H1 (cell line): ENCODE measurements at regions not wholly inside any gene's neighbourhood (a gene's known extent, or its start where the extent isn't known, plus 50 kb on each side); places are given as distances from the start of the nearest gene placed in this dataset.

Experiments
- CBX8 ChIP-seq: fragments of 300-800, 300-1000 bp; sonication (generic); IDR thresholded peaks from 2 replicates; pipeline ENCODE4 v1.7.1; 2016; ENCODE audit warnings: low read depth, low read length, borderline replicate concordance
- GABPA ChIP-seq: IDR thresholded peaks from 2 replicates; pipeline ENCODE4 v1.6.1; 2011; ENCODE audit warnings: mild to moderate bottlenecking, low read length, moderate library complexity, borderline replicate concordance; ENCODE audit not compliant: insufficient read depth
- RAD21 ChIP-seq, 2 experiments: IDR thresholded peaks in 1 of 2; conservative IDR thresholded peaks in 1 of 2; 2 replicates each; pipeline ENCODE4 v1.6.1; 2011; ENCODE audit warnings: low read depth in 2 of 2, low read length in 2 of 2, improper control_type of control experiment in 1 of 2, inconsistent platforms in 1 of 2, mild to moderate bottlenecking in 1 of 2, moderate library complexity in 1 of 2
- RBBP5 ChIP-seq: IDR thresholded peaks from 2 replicates; pipeline ENCODE4 v1.7.1; 2012; ENCODE audit warnings: low read depth, mild to moderate bottlenecking, inconsistent platforms, low read length, moderate library complexity, borderline replicate concordance
- SIN3A ChIP-seq, 2 experiments: IDR thresholded peaks in 1 of 2; conservative IDR thresholded peaks in 1 of 2; 2 replicates each; pipeline ENCODE4 v1.6.1; 2011 to 2012; ENCODE audit warnings: low read length in 2 of 2, improper control_type of control experiment in 1 of 2, low read depth in 1 of 2, mild to moderate bottlenecking in 1 of 2
- TEAD4 ChIP-seq: IDR thresholded peaks from 2 replicates; pipeline ENCODE4 v1.6.1; 2012; ENCODE audit warnings: low read depth, low read length, inconsistent platforms, mixed read lengths
- TF ChIP-seq, protein P1 (sequence below): fragments of 300-600 bp; sonication (generic); IDR thresholded peaks from 2 replicates; pipeline ENCODE4 v1.7.1; 2012; ENCODE audit warnings: low read length, moderate library complexity, mild to moderate bottlenecking, inconsistent platforms; ENCODE audit not compliant: insufficient replicate concordance

DNA sequence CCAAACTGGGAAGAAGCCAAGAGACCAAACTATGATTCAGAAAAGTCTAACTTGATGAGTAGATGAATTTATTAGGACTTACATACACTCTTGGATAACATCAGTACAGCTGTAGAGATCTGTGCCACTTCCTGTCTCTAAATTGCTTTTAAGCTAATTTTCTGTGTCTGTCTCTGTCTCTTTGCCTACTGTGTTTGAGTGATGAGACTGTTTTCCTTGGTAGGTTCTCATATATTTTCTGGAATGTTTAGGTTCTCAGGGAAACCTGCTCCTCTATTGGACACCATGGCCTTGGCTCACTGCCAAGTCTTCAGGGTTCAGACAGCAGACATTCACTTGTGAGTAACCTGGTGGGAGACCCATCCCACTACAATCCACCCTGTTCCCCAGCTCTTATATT is 103.5 kb upstream of the KIF2B start (continued):
- TF ChIP-seq, protein P1, sequence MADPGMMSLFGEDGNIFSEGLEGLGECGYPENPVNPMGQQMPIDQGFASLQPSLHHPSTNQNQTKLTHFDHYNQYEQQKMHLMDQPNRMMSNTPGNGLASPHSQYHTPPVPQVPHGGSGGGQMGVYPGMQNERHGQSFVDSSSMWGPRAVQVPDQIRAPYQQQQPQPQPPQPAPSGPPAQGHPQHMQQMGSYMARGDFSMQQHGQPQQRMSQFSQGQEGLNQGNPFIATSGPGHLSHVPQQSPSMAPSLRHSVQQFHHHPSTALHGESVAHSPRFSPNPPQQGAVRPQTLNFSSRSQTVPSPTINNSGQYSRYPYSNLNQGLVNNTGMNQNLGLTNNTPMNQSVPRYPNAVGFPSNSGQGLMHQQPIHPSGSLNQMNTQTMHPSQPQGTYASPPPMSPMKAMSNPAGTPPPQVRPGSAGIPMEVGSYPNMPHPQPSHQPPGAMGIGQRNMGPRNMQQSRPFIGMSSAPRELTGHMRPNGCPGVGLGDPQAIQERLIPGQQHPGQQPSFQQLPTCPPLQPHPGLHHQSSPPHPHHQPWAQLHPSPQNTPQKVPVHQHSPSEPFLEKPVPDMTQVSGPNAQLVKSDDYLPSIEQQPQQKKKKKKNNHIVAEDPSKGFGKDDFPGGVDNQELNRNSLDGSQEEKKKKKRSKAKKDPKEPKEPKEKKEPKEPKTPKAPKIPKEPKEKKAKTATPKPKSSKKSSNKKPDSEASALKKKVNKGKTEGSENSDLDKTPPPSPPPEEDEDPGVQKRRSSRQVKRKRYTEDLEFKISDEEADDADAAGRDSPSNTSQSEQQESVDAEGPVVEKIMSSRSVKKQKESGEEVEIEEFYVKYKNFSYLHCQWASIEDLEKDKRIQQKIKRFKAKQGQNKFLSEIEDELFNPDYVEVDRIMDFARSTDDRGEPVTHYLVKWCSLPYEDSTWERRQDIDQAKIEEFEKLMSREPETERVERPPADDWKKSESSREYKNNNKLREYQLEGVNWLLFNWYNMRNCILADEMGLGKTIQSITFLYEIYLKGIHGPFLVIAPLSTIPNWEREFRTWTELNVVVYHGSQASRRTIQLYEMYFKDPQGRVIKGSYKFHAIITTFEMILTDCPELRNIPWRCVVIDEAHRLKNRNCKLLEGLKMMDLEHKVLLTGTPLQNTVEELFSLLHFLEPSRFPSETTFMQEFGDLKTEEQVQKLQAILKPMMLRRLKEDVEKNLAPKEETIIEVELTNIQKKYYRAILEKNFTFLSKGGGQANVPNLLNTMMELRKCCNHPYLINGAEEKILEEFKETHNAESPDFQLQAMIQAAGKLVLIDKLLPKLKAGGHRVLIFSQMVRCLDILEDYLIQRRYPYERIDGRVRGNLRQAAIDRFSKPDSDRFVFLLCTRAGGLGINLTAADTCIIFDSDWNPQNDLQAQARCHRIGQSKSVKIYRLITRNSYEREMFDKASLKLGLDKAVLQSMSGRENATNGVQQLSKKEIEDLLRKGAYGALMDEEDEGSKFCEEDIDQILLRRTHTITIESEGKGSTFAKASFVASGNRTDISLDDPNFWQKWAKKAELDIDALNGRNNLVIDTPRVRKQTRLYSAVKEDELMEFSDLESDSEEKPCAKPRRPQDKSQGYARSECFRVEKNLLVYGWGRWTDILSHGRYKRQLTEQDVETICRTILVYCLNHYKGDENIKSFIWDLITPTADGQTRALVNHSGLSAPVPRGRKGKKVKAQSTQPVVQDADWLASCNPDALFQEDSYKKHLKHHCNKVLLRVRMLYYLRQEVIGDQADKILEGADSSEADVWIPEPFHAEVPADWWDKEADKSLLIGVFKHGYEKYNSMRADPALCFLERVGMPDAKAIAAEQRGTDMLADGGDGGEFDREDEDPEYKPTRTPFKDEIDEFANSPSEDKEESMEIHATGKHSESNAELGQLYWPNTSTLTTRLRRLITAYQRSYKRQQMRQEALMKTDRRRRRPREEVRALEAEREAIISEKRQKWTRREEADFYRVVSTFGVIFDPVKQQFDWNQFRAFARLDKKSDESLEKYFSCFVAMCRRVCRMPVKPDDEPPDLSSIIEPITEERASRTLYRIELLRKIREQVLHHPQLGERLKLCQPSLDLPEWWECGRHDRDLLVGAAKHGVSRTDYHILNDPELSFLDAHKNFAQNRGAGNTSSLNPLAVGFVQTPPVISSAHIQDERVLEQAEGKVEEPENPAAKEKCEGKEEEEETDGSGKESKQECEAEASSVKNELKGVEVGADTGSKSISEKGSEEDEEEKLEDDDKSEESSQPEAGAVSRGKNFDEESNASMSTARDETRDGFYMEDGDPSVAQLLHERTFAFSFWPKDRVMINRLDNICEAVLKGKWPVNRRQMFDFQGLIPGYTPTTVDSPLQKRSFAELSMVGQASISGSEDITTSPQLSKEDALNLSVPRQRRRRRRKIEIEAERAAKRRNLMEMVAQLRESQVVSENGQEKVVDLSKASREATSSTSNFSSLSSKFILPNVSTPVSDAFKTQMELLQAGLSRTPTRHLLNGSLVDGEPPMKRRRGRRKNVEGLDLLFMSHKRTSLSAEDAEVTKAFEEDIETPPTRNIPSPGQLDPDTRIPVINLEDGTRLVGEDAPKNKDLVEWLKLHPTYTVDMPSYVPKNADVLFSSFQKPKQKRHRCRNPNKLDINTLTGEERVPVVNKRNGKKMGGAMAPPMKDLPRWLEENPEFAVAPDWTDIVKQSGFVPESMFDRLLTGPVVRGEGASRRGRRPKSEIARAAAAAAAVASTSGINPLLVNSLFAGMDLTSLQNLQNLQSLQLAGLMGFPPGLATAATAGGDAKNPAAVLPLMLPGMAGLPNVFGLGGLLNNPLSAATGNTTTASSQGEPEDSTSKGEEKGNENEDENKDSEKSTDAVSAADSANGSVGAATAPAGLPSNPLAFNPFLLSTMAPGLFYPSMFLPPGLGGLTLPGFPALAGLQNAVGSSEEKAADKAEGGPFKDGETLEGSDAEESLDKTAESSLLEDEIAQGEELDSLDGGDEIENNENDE, result no peak
- TF ChIP-seq TEAD4 (no peak), SIN3A (conservative IDR thresholded peaks at IDR 0.05 in 1 of 2, IDR thresholded peaks at IDR 0.05 in 1 of 2; ENCODE audit: low read depth in 1 of 2, low read length in 2 of 2) (no peak), CBX8 (no peak), RAD21 (IDR thresholded peaks at IDR 0.05 in 1 of 2, conservative IDR thresholded peaks at IDR 0.05 in 1 of 2; ENCODE audit: low read depth in 2 of 2, low read length in 2 of 2) (no peak), RBBP5 (no peak), GABPA (no peak)
